SK-N-DZ (cell line): ENCODE measurements at regions not wholly inside any gene's neighbourhood (a gene's known extent, or its start where the extent isn't known, plus 50 kb on each side); places are given as distances from the start of the nearest gene placed in this dataset.

Source experiments
- DNase-seq: peaks from one replicate; pipeline ENCODE4 v3.0.0-alpha.2; 2015; ENCODE audit warnings: low spot score

DNA sequence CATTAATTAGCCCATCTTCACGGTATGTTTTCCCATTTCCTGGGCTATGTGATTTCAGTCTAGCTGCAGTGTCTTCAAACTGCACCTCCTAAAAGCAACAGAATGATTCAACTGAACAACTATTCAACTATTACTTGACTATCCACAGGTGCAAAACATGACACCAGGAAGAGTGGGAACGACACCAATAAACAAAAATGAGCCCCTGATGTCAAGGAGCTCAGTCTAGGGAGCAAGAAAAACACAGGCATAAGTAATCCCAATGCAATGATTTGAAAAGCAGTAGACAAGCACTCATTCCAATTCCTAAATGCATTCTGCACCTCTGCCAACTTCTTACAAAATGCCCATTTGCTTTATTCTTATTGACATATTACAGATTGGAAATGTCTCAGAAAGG is 285.6 kb downstream of the ETS1 start:
- DNase-seq: no peak

DNA sequence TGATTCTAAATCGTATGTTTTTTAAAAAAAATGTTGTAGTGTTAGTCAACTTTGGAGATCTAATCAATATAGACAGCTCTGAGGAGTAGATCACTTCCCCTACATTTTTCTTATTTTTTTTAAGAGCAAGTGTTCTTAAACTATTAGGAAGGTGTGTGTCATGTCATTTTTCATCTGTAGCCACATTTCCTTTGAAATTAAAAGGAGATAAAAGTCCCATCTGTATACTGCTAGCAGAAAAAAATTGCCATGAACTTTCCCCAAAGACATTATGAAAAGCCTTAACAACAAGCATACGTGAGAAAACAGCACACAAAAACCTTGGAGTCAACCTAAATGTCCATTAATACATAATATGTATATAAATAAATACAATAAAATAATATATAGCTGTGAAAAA is 286.6 kb downstream of the ETS1 start:
- no peak for DNase-seq

DNA sequence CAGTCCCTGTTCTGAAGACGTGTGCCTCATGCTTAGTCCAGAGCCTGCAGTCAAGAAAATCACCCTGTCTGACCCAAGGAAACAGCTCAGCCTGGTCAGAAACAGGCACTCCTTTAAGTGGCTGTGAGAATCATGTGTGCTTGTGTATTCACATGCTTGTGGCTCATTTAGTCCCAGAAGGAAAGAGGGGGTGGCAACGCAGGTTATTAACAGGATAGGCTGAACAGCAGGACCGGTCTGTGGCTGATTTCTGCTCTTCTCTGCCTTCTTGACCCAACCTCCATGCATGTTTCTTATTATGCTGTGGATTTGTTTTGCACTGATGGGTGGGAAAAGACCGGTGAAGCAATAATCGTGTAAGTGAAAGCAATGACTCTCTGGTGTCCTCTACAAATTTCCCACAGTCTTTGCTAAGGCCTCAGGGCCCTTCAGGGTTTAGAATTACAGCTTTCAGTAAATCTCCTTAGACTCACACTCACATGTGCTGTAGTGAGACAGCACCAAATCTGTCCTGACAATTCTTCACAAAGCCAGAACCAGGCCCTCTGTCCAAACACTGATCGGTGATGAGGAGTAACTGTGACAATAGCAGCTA is 288.1 kb downstream of the ETS1 start:
- DNase-seq: no peak

DNA sequence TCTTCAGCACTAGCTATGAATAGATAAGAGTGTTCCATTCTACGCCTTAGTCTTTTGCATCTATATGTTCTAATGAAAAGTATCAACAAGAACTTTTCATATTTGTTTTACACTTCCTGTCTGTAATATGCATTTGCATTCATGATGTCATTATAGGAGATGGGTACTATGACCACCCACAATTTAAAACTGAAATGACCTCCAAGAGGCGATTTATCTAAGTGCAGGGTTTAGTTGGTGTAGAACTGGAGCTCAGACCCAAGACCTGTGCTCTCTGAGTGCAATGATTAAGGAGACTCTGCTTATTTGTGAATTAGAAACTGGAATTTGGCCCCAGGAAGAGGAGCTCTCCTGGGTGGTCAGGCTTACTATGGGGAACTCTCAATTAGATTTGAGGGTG is 289.1 kb downstream of the ETS1 start:
- no peak for DNase-seq

DNA sequence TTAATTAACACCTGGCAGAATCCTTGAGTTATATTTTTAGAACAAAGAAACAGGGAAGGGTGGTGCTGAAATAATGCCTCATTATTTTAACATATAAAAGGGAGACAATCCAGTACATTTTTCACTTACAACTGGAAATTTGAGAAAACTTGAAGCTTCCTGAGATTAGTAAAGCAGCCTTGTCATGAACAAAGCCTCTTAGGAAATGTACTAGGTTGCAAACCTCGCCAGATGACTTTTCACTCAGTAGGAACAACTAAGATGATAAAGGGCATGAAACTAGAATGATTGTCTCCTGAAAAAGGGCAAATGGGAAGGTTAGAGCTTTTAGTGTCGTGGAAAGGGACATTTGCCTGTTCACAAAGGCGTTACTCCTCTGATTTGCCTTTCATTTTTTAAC is 289.6 kb downstream of the ETS1 start:
- DNase-seq: no peak

DNA sequence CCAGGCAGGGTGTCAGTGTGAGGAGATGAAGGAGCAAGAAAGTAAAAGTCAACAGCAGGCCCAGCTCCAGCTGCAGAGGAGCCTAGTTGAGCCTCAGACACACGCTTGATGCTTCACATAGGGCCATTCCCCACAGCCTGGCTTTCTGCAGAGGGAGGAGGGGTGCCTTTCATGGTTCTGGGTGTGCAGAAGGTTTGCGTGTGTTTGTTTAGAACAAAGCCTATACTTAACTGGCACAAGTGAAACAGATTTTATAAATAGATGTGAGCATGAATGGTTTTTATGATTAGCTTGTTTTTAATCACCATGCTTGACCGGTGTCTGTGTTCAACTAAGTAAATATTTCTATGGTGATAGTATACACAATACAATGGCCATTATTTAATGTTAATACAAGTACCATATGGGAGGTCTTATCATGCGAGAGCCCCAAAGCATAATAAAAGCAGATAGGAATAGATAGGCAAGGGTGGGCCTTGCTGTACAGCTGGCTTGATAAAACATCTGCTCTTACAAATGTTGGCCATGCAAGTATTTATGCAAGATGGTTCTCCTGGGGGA is 290.2 kb downstream of the ETS1 start:
- DNase-seq: no peak

DNA sequence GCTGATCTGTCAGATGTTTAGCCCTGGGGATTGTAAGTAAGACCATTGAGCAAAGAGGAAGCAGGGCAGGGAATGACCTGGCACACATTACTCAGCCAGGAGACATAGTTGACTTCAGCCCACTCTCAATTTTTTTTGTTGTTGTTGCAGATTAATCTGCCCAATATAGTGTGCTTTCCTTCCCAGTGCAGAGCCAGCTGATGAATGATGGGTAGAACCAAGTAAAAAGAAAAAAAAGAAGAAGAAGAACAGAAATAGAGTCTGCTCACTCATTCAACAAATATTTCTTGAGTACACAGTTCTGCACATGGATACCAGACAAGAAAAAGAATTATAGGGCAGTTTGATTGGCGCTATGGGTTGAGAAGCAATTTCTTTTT is 292.7 kb downstream of the ETS1 start:
- DNase-seq: no peak

DNA sequence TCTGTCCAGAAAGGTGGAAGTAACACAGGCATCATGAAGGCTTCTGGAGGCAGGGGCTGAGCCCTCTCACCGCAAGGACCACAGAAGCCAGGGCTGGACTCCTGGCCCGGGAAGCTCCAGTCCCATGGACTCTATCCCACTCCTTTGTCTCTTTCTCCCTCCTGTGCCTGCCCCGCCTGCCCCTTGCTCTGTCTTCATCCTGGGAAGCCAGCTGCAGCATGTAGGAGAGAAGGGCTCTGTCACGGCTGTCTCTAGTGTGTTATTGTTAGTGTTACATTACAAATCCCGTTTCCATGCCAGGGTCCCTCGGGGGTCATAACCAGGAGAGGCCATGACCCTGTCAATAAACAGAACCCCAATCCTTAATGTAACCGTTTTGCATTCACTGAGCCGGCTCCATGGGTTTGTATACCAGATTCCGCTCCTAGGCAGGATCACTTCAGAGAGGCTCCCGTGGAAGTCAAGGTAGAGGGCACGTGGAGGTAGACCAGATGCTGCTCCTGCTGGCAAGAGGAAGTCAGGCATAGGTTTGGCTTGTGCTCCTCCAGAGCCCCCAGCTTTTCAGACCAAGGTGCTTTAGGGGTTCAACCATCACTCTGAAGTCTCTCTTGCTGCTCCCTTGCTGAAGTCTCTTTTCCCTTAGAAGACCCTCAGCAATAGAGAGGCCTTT is 293.2 kb downstream of the ETS1 start:
- no peak for DNase-seq

DNA sequence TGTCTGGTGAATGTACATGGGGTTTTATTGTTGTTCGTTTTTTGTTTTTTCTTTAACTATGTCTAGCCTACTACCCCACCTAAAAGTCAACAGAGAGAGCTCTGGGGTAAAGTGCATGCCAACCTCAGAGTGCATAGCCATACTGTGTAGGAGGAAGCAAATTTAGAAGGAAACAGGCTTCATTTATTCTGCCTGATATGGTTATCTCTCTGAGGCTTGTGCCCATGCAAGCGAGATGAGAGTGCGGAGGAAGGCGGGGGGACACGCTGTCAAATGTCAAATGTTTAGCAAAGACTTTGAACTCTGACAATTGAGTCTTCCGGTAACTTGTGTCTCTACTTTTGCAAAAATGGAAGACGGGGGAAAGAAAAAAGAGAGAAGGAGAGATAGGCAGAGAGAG is 295.5 kb downstream of the ETS1 start:
- no peak for DNase-seq

DNA sequence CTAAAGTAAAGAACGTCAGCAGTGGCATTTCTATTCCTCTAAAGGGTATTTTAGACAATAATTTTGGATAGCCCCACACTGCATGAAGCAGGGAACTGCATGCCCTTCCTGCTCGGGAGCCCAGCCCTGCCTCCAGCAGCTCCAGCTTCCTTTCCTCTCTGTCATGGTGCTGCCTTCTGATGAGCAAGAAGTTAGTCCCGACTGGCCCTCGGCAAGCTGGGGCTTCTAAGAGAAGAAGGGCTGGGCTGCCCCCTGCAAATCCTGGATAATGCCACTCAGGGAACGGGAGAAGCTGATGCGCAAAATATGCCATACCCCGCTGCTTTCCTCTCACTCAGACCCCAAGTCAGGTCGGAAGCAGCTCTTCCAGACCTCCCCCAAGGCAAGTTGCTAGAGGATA is 296.4 kb downstream of the ETS1 start:
- no peak for DNase-seq

DNA sequence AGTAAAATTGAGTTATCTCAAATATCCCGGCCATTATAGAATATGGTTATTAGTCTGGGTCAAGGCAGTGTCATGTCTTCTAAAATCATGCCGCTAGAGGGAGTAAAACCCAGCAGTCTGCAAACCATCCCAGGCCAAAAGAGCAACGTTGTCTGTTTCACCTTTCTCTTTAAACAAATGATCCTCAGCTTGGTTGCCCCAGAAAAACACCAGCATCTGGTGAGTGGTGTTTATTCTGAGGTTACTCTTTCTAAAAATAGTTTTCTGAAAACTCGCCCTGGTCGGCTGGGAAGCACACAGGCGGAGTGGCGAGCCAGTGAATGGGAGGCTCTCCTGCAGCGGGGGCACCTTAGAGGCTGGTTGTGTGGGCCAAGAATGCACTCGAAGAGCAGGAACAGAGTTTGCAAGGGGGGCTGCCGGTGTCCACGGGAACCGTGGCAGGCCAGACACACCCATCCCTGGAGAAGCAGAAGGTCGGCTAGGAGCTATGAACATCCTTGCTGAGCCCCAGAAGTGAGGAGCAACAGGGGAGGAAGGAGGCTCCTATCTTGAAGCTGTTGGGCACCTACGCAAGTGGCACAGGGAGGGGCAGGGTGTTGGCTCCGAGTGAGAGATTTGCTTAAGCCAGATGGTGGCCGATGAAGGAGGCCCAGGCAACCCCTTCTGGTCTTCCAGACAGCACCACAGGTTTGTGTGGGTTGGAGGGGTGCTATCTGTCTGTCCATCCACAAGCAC is 297.1 kb downstream of the ETS1 start:
- DNase-seq: peak; percentile 25

DNA sequence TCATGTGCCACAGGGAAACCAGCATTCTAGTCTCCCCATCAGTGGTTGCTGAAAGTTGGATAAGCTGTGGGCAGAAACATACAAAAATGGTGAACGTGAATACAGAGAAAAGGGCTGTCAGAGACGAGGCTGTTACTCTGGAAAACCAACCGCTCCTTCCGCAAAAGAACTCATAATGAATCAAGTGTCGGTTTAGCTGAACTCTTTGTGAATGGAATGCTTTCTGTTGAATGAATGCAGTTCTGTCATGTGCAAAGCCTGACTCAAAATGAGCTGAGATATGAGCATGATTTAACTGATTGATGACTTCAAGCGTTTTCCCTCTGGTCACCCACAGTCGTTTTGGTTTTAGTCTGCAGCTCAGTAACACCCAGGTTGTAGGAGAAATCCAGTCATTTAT is 298.3 kb downstream of the ETS1 start:
- DNase-seq: no peak

DNA sequence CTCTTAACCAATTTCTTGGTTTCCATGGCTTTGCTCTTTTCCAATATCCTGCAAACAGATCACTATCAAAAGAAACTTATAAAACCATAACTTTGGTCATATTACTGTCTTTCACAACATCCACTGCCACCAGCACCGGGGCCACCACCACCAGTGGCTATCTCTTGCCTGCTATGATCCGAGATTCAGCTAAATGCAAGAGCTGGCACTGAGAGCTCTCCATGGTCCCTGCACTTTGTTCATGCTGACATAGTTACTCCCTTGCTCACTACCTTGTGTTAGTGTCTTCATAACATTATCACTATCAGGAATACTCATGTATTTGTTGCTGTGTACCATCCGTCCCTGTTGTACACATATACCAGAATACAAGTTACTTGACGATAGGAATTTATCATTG is 299.0 kb downstream of the ETS1 start:
- no peak for DNase-seq

DNA sequence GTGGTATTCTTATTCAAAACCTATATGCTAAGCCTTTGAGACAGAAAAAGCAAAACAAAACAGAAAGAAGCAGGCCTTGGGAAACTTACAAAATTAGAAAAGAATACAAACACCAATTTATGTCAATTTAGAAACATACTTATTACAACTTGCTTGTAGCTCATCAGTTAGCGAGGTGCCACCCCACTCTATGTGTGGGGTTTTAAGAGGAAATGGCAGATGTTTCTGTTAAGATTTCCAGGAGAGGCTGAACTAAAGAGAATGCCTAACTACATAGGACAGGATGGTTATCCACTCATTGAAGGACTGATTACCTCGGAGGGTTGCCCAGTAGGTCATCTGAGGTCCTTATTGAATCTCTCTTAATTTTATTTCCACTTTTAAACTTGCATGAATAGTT is 302.0 kb downstream of the ETS1 start:
- no peak for DNase-seq

DNA sequence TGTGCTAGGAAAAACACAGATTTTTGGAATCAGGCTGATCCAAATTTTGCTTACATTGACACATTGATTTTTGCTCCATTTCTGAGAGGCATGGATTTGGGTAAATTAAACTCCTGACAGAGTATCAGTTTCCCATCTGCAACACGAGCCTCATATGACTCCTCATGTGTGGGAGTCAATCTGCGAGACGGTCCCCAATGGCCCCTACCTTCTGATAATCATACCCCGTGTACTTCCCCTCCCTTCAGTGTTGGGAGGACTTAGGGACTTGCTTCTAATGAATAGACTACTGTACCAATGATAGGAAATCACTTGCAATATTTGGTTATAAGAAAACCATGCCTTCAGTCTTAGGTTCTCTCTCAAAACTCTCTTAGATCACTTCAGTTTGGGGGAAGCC is 302.7 kb downstream of the ETS1 start:
- no peak for DNase-seq

DNA sequence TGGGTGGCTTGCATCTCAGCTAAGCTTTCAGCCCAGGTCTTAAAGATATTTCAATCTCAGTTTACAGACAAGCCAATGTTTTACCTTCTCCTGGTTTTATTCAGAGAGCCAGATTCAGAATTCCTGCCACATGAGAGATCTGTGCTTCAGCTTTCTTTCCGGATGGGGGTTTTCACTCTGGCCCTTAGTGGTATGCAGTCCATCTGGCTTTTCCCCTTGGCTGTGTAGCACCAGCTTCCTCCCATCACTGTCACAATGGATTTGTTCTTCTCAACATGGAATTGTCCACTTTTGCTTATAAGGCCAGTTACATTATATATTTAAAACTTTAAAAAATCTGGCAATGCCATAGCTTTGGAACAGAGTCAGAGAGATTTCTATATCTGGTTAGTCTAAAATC is 303.9 kb downstream of the ETS1 start:
- no peak for DNase-seq

DNA sequence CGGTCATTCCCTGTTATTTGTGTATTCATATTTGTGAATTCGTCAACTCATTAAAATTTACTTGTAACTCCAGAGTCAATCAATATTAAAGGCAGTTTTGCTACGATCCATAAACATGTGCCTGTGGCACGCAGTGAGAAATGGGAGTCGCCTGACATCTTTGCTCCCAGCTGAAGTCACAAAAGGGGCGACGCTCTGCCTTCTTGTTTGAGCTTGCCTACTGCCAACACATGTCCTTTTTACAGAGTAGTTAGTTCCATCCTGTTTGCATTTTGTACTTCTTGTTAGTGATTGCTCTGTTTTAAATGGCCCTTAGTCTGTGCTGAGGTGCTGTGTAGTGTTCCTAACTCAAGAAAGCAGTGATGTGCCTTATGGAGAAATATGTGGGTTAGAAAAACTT is 305.3 kb downstream of the ETS1 start:
- DNase-seq: no peak

DNA sequence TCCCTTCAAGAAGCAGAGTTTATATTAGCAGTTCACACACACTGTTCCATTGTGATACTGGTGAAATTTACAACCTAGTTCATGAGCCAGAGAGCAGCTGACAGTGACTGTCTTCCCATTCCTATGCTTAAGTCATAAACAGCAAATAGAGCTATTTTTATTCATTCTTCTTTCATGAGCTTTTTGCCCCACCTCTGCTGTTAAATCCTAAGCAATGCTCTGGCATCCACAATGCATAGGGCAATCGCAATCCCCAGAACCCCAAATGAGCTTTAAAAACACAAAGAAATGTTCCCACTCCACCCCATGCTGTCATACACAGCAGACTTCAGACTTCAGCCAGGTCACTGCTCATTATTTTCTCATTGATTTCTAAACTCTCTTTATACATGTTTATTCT is 307.5 kb downstream of the ETS1 start:
- no peak for DNase-seq

DNA sequence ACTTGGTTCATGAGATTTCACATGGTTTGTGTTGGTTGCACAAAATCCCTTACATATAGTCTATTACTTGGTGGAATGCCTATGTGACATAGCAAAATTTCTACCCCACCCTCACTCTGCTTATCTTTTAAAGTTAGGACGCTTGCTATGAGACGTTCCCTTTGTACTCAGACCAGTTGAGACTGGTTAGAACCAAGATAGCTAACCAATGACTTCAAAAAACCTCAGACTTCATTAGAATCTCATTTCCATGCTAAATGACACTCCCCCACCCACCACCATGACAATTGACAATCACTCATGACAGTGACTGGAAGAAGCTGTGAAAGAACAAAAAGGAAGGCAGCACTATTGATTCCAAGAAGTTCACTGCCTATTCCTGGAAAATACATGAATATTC is 313.6 kb downstream of the ETS1 start:
- no peak for DNase-seq

DNA sequence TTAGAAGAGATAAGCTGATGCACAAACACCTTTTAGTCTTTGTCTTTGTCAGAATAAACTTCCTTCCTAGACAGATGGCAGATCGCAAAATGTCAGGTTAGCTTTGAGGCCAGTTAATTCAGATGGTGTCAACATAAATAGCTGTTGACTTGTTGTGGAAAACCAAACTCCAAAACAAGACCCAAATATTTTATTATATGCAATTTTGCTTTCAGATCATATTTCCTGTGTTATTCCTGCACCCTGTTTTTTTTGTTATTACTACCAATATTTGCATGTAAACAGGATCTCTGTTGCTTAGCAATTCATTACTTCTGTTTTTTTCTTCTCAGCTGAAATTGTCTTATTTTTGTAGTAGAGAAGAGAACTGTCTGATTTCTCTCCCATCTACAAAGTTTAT is 316.0 kb downstream of the ETS1 start:
- DNase-seq: no peak

DNA sequence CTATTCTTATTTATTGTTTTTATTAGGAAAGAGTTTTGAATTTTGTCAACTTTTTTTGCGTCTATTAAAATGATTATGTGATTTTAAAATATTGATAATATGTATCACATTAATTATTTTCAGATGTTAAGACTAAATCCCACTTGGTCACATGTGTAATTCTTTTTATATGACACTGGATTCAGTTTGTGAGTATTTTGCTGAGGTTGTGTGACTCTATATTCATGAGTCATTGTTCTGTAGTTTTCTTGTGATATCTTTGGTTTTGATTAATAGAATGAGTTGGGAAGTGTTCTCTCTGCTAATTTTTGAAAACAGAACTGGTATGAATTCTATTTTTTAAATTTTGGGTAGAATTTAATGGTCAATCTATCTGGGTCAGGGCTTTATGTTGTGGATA is 317.9 kb downstream of the ETS1 start:
- DNase-seq: no peak

DNA sequence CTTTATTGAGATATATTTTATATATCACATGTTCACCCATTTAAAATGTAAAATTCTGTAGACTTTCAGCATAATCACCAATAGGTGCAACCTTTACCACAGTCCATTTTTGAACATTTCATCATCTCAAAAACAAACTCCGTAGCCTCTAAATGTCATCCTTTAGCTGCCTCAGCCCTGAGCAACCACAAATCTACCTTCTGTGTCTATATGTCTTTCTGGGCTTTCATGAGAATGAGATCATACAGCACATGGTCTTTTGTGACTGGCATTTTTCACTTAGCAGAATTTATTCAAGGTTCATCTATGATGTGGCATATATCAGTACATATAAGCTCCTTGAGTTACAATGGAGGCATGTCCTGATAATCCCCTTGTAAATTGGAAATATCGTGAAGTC is 320.5 kb downstream of the ETS1 start:
- no peak for DNase-seq
